GM18519 (cell line): ENCODE measurements at regions not wholly inside any gene's neighbourhood (a gene's known extent, or its start where the extent isn't known, plus 50 kb on each side); places are given as distances from the start of the nearest gene placed in this dataset.
"Not testable (repeated sequence)": the region's sequence is repeated elsewhere in the genome, so short reads cannot be mapped to it uniquely, and the experiment has no call there.

Experiments used
- ATAC-seq: cut with Tn5 transposase; IDR thresholded peaks from one replicate; pipeline ENCODE4 v1.9.1; 2021; ENCODE audit warnings: mild to moderate bottlenecking, moderate library complexity; ENCODE audit not compliant: unreplicated experiment, low FRiP score

DNA sequence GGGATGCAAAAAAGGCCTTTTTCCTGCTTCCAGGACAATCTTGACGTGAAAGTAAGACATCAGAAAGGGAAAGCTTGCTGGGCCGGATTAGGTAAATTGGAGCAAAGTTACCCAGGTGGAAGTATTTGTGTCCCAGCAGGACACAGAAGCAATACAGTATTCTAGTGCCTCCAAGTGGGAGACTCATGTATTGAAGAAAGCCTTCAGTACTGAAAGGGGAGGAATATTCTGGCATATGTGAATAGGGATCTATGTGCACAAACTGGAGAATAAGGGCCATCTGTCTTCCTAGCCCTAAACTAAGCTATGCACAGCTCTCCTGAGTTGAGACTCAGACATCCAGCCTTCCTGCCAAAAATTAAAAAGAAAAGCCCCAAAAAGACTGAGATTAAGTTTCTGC, 327.3 kb upstream of the CDH8 start:
- no peak for ATAC-seq

GRCh38 chr16:62353355-62353754, 317.1 kb upstream of the CDH8 start:
- ATAC-seq, result no peak

DNA sequence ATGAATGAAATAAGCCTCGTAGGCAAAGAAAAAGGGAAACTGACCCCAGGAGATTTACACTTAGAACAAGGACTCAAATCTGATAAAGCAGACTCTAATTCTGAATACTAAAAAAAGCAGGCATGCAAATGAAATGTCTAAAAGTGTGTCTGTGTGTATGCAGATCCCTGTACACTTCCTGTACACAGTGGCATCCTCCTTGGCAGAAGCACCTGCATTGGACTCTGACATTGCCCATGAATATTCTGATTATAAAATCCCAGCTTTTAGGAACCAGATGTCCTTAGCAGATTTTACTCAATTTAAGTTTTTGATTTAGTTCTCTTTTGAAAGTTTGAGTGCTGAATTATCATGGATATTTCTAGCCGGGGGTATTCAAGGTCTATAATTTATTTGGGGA, 306.0 kb upstream of the CDH8 start:
- no peak for ATAC-seq

- ATAC-seq, result no peak
These were observed 299.1 kb upstream of the CDH8 start for GRCh38 chr16:62335356-62335755.

GRCh38 chr16:62321606-62322005, 285.4 kb upstream of the CDH8 start:
- no peak for ATAC-seq

GRCh38 chr16:62298600-62298999, 262.4 kb upstream of the CDH8 start:
- no peak for ATAC-seq

- ATAC-seq, result no peak
These were observed 258.2 kb upstream of the CDH8 start for GRCh38 chr16:62294213-62294972.

DNA sequence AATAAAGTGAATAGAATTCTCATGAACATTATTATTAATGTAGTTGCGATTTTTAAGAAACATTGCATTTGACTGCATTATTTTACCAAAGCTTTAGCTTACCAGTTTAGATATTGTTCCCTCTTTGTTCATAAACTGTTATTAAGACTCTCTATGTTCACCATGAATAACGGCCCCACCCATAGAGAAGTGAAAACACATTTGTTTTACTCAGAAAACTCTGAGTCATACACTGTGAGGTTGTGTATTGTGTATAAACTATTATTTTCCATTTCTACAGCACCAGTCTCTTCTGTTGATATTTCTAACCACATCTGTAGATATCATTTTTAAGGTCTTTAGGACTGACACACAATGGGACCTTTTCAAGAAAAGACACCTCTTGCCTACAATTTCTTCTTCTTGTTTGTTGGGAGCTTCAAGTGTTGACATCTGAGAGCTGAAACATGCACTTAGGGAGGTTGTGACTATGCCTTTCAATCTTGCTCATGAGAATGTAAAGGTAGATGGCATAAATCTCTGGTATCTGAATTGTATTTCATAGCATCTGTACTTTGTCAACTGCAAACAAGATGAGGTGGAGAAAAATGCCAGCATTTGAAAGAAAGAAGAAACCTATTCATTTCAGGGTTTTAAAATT, 252.9 kb upstream of the CDH8 start:
- no peak for ATAC-seq

DNA sequence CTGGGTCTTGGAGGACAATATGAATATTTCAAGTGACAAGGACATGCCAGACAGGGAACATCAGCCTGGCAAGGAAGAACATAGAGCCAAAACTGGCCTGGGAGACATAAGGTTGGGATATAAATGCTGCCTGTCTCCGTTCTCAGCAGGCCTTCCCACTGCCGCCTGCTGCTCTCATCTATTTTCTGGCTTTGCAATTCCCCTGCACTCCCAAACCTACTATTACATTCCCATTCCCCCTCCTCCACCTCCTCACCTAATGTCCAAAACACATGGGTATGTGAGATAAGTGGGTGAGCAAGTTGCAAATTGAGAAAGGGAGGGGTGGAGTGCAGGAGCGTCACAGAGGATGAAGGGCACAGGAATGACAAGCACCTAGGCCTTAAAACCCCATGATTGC, 244.3 kb upstream of the CDH8 start:
- ATAC-seq, result no peak

GRCh38 chr16:62277942-62278341, 241.7 kb upstream of the CDH8 start:
- ATAC-seq, result no peak

DNA sequence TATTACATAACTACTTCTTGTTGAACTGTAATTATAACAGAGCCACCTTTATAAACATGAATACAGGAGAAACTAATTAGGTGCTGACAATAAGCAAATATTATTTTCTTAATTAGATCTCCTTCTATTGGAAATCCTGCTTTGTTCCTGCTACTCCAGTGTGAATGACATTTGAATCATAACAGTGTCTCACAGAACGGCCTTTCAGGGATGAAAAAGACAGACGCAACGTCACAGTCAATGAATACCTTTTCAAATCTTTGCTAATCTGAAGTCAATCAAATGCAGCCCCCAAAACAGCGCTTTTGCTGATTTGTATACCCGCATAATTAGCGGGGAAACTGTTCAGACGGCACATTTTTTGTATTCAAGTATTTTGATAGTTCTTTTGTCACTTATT, 240.4 kb upstream of the CDH8 start:
- no peak for ATAC-seq

DNA sequence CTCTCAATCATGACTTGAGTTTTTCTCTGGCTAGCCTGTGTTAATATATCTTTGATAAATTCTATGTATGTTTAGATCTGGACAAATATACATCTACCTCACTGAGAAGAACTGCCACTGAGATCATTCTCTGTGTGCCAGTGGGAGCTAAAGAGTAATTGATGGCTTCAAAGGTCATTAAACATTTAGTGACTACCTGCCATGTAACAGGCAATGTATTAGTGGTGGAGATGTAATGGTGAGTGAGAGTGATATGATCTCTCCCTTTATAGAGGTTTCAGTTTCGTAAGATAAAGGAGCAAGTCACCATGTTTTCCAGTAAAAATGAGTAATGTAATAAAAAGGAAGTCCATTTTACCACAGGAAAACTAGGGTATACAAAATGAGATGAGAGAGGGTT, 235.8 kb upstream of the CDH8 start:
- no peak for ATAC-seq

GRCh38 chr16:62261760-62262159, 225.5 kb upstream of the CDH8 start:
- ATAC-seq, result no peak

GRCh38 chr16:62258931-62259435, 222.7 kb upstream of the CDH8 start:
- ATAC-seq, result not testable (repeated sequence)

GRCh38 chr16:62256406-62256805, 220.2 kb upstream of the CDH8 start:
- no peak for ATAC-seq

DNA sequence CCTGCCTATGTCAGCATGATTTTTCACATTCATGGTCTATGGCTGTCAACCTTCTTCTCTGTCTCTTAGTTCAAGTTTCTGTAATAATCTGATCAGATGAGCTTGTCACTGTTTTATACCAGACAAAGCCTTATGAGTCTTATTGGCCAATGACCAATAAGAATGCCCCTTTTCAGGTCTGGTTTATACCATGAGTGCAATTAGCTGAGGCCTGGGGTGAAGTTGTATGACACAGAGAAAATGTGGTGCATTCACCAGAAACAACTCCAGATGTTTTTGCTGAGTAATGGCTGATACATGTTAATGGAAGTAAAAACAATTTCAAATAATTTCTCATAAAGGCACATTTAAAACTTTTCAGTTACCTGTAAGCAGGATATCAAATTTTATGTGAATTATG, 218.6 kb upstream of the CDH8 start:
- ATAC-seq, result no peak

GRCh38 chr16:62254372-62254771, 218.1 kb upstream of the CDH8 start:
- no peak for ATAC-seq

DNA sequence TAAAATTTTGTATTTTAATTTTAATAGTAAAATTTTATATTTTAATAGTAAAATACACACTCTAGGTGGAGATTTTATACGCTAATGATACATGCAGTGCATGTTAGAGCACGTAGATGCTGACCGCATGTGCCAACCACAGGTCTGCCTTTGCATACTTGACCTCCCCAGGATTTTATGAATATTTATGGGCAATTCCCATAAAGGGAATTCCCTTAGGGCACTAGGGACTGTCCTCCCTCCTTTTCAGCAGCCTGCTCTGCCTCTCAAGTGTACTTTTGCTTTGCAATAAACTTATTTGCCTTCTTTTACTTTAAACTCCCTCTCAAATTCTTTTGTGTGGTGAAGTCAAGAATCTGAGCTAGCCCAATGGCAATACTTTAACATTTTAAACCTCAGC, 217.7 kb upstream of the CDH8 start:
- no peak for ATAC-seq

GRCh38 chr16:62249069-62249468, 212.8 kb upstream of the CDH8 start:
- no peak for ATAC-seq

DNA sequence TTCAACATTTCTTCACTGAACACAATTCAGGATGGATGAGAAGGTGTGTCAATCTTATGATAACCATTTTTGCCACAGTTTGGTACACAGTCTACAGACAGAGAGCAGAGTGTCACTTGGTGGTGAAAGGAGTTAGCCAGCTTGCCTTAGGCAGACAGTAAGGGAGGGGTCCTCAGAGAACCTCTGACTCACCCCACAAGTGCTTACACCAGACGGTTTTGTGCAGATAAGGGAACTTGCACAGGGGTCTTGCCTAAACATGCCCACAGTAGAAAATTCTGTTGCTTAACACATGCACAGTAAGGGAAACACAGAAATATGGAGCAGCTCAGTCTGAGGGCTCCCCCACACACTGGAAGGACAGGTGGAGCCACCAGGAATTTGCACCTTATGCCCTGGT, 204.5 kb upstream of the CDH8 start:
- ATAC-seq, result no peak

- ATAC-seq, result no peak
These were observed 189.4 kb upstream of the CDH8 start for GRCh38 chr16:62225675-62226074.

GRCh38 chr16:62224646-62225209, 188.5 kb upstream of the CDH8 start:
- ATAC-seq, result no peak
